Vagina (tissue), 2 donors: ENCODE measurements at regions not wholly inside any gene's neighbourhood (a gene's known extent, or its start where the extent isn't known, plus 50 kb on each side); places are given as distances from the start of the nearest gene placed in this dataset.

ENCODE experiments used
- CTCF ChIP-seq, 3 experiments: fragments of 450-650 bp in 2 of 3; fragments of 200-600 bp in 1 of 3; sonication (generic) in 1 of 3; IDR thresholded peaks; one replicate each; pipeline ENCODE4 v1.5.1; 2017 to 2019; ENCODE audit warnings: antibody characterized with exemption in 3 of 3, mild to moderate bottlenecking in 2 of 3, moderate library complexity in 2 of 3
- POLR2A ChIP-seq, 2 donors: fragments of 450-650 bp; IDR thresholded peaks; one replicate each; pipeline ENCODE4 v1.6.1; 2017; ENCODE audit warnings: antibody characterized with exemption in 2 of 2, mild to moderate bottlenecking in 2 of 2, moderate library complexity in 2 of 2
- POLR2AphosphoS5 ChIP-seq, 2 donors: sonication (generic); formaldehyde crosslinking; IDR thresholded peaks; one replicate each; pipeline ENCODE4 v1.9.0; 2017; ENCODE audit warnings: antibody characterized with exemption in 2 of 2, mild to moderate bottlenecking in 2 of 2, low read depth in 1 of 2; ENCODE audit not compliant: insufficient read depth in 1 of 2

DNA sequence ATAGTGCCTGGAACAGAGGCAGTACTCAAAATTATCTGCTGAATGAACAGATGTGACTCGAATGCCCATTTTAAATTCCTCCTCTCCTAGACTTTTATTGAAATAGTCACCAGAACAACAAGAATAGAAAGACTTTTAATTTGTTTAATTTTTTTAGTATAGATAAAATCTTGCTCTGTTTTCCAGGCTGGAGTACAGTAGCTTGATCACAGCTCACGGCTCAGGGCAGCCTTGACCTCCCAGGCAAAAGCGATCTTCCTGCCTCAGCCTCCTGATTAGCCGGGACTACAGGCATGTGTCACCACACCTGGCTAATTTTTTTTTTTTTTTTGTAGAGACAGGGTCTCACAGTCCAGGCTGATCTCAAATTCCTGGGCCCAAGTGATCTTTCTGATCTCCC, 120.9 kb upstream of the FREM2 start:
- TF ChIP-seq POLR2A (IDR thresholded peaks at IDR 0.05) (no peak), CTCF (IDR thresholded peaks at IDR 0.05) (no peak), POLR2AphosphoS5 (IDR thresholded peaks at IDR 0.05; ENCODE audit: insufficient read depth in 1 of 2, low read depth in 1 of 2) (no peak)
